Lung (tissue), 11 donors: ENCODE measurements at regions not wholly inside any gene's neighbourhood (a gene's known extent, or its start where the extent isn't known, plus 50 kb on each side); places are given as distances from the start of the nearest gene placed in this dataset.

Experiments
- ATAC-seq: fragments of 200-7000 bp; cut with Tn5 transposase; one replicate; pipeline ENCODE4 v1.9.1; 2020; ENCODE audit warnings: moderate number of reproducible peaks; ENCODE audit not compliant: insufficient read depth, low FRiP score
- DNase-seq, 3 donors: peaks; one replicate each; pipeline ENCODE4 v3.0.0-alpha.2; 2013 to 2017
- H3K27ac ChIP-seq, 2 donors: one replicate each; pipeline ENCODE4 v1.5.1; 2013; ENCODE audit warnings: mild to moderate bottlenecking in 2 of 2, moderate library complexity in 2 of 2, control low read depth in 1 of 2, inconsistent platforms in 1 of 2, low read depth in 1 of 2, low read length in 1 of 2
- H3K27me3 ChIP-seq, 3 donors: one replicate each; pipeline ENCODE4 v1.5.1; 2013; ENCODE audit warnings: low read length in 2 of 3; ENCODE audit not compliant: control insufficient read depth in 3 of 3, insufficient read depth in 3 of 3
- H3K36me3 ChIP-seq, 4 donors: one replicate each; pipeline ENCODE4 v1.5.1; 2013; ENCODE audit warnings: low read length in 4 of 4, mild to moderate bottlenecking in 1 of 4, moderate library complexity in 1 of 4; ENCODE audit not compliant: control insufficient read depth in 4 of 4, insufficient read depth in 4 of 4
- H3K4me1 ChIP-seq, 5 donors: one replicate each; pipeline ENCODE4 v1.5.1; 2013; ENCODE audit warnings: low read length in 5 of 5, mild to moderate bottlenecking in 2 of 5, moderate library complexity in 1 of 5; ENCODE audit not compliant: control insufficient read depth in 5 of 5, insufficient read depth in 5 of 5
- H3K4me3 ChIP-seq: one replicate; pipeline ENCODE4 v1.5.1; 2013; ENCODE audit warnings: mild to moderate bottlenecking, control low read depth, moderate library complexity
- H3K9ac ChIP-seq, 2 donors: one replicate each; pipeline ENCODE4 v1.5.1; 2013; ENCODE audit warnings: low read length in 2 of 2, control low read depth in 1 of 2; ENCODE audit not compliant: insufficient read depth in 1 of 2
- H3K9me3 ChIP-seq, 4 donors: one replicate each; pipeline ENCODE4 v1.5.1; 2013; ENCODE audit warnings: low read length in 3 of 4, mild to moderate bottlenecking in 1 of 4, moderate library complexity in 1 of 4; ENCODE audit not compliant: control insufficient read depth in 4 of 4, insufficient read depth in 3 of 4
- CTCF ChIP-seq: IDR thresholded peaks from 2 replicates; pipeline ENCODE4 v1.5.1; 2012; ENCODE audit warnings: mild to moderate bottlenecking; ENCODE audit errors: control extremely low read depth, extremely low read depth
- WGBS, 2 donors: extraction: QIAGEN DNeasy Blood & Tissue Kit; methylation state at CpG; one replicate each; pipeline ENCODE4 v1.1.7; 2013; 5-methylcytosine and 5-hydroxymethylcytosine counted together
- donor health status: control.
- donor health status: control.
- donor health status: Bipolar disorder and iron deficiency.
- donor health status: healthy.
- donor health status: DM: yes; HTN: yes; CAD: no.

DNA sequence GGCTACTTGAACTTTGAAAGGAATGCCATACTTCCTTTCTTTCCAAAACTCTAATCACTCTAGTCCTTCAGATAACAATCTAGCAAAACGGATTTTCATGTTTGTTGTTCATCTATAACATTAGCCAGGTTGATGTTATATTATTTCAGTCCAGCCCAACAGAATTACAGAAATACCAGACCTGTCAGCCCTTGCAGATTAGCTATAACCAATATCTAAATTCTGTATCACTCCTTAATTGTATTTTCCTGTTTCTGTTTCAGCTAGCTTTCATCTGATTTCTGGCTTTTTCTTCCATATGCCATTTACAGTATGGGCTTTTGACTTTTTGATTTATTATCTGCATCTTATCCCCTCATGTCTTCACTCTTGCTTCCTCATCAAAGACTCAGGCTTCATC is 479.8 kb upstream of the CDH8 start:
- Histone ChIP-seq H3K4me1 (no peaks in the 10 kb centered on the region), H3K9ac (no peak overlapping the region), H3K36me3 (no peaks in the 10 kb centered on the region), H3K9me3 (no peaks in the 10 kb centered on the region), H3K27ac (no peak overlapping the region), H3K27me3 (no peaks in the 10 kb centered on the region), H3K4me3 (no peak overlapping the region)
- DNase-seq (no peak), ATAC-seq (no peak)
- no peak for TF ChIP-seq CTCF
- WGBS, 2 donors, result 22 to 48% methylated on average over 1 of the region's 1 CpG

GRCh38 chr16:62503073-62503472 is 466.8 kb upstream of the CDH8 start:
- Histone ChIP-seq H3K9ac (no peak overlapping the region), H3K4me1 (no peaks in the 10 kb centered on the region), H3K9me3 (no peaks in the 10 kb centered on the region), H3K27me3 (no peaks in the 10 kb centered on the region), H3K4me3 (no peak overlapping the region), H3K27ac (no peak overlapping the region), H3K36me3 (no peaks in the 10 kb centered on the region)
- WGBS, 2 donors, result 83 to 86% methylated on average over 3 of the region's 3 CpGs
- DNase-seq (no peak), ATAC-seq (no peak)
- no peak for TF ChIP-seq CTCF

- no peak for TF ChIP-seq CTCF
- WGBS, 2 donors, result 90 to 91% methylated on average over 7 of the region's 7 CpGs
- no peak overlapping the region for H3K9ac ChIP-seq
- H3K27ac ChIP-seq, result no peak overlapping the region
- H3K4me1 ChIP-seq, result no peaks in the 10 kb centered on the region
- H3K36me3 ChIP-seq, result no peaks in the 10 kb centered on the region
- H3K9me3 ChIP-seq, result peaks cover 0 to 24% (median under 1%) of the 10 kb centered on the region in 4 donors
- H3K27me3 ChIP-seq, result no peaks in the 10 kb centered on the region
- no peak for ATAC-seq
- H3K4me3 ChIP-seq, result no peak overlapping the region
- no peak for DNase-seq
Measured at GRCh38 chr16:62478903-62479458, 442.7 kb upstream of the CDH8 start.

DNA sequence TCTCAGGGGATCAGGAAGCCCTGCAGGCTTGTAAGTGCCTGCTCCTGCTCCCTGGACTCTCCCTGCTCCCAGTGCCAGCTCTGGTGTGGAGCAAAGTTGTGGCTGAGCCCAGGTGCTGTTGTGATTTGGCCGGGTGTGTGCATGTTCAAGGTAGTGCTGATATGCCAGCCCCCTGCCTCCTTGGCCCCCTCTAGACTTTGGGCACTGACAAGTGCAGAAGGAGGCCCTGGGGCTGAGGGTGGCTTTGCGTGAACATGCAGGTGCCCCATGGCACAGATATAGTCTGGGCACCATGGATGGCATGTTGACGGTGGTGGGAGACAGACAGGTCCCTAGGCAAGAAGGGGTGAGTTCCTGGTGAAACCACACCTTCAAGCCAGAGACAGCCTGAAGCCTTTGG is 441.6 kb upstream of the CDH8 start:
- ATAC-seq, result no peak
- TF ChIP-seq CTCF, result no peak
- WGBS, 2 donors, result 93% methylated on average over 3 of the region's 3 CpGs
- Histone ChIP-seq H3K9ac (no peak overlapping the region), H3K4me3 (no peak overlapping the region), H3K4me1 (no peaks in the 10 kb centered on the region), H3K27me3 (no peaks in the 10 kb centered on the region), H3K36me3 (no peaks in the 10 kb centered on the region), H3K27ac (no peak overlapping the region), H3K9me3 (peaks cover 0 to 25% (median under 1%) of the 10 kb centered on the region in 4 donors)
- DNase-seq, result no peak
